NCI-H524 treated with DMSO at 0.1 percent for 48 hours (cell line): ENCODE measurements at regions not wholly inside any gene's neighbourhood (a gene's known extent, or its start where the extent isn't known, plus 50 kb on each side); places are given as distances from the start of the nearest gene placed in this dataset.

Experiments
- DNase-seq: peaks from one replicate; lab custom pipeline; 2025; lab: John Stamatoyannopoulos, UW

GRCh38 chr7:10122551-10123100 lies 851.0 kb upstream of the PHF14 start:
- DNase-seq, result no peak

GRCh38 chr7:10128748-10129147 lies 844.9 kb upstream of the PHF14 start:
- no peak for DNase-seq

DNA sequence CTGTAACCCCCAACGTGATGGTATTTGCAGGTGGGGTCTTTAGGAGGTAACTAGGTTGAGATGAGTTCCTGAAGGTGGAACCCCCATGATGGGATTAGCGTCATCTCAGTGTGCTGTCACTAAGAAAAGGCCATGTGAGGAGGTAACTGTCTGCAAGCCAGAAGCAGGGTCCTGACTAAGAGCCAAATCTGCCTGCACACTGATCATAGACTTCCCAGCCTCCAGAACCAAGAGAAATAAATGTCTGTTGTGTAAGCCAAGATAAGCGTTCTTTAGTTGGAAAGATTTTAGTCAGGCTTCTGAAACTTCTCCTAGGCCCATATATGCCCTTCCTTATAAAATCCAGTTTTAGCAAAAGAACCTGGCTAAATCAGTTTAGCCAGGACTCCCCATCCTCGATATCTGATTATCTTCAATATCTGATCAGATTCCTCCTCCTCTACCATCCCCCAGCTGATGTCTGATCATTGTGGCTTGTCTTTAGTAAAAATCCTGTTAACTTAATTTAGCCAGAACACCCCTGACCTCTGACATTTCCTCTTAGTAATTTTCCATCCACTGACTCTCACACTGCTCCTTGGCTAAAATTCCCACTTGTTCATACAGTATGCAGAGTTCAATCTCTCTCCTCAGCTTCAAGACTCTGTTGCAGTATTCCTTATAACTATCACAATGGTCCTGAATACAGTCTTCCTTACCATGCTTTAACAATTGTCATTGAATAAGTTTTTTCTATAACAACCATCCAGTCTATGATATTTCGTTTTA lies 835.4 kb upstream of the PHF14 start:
- no peak for DNase-seq

GRCh38 chr7:10146271-10146670 lies 827.4 kb upstream of the PHF14 start:
- DNase-seq, result no peak

GRCh38 chr7:10156972-10157371 lies 816.7 kb upstream of the PHF14 start:
- DNase-seq, result no peak

DNA sequence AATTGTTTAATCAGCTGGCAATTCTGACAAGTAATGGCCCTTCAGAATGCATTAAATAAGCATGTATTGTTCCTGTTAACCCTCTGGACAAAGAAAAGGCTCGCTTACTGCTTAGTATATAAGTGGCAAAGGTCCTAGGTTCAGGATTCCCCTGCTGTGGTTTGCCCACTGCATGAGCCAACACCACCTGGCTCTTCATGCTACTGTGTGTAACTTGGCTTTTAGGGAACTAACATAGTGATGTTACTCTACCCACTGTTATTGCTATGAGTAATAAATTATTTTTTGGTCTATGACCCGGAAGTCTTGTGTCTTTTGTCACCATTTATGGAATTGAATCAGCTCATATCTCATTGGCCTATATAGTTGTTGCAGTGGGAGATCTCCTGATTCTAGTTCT lies 791.7 kb upstream of the PHF14 start:
- DNase-seq, result no peak

DNA sequence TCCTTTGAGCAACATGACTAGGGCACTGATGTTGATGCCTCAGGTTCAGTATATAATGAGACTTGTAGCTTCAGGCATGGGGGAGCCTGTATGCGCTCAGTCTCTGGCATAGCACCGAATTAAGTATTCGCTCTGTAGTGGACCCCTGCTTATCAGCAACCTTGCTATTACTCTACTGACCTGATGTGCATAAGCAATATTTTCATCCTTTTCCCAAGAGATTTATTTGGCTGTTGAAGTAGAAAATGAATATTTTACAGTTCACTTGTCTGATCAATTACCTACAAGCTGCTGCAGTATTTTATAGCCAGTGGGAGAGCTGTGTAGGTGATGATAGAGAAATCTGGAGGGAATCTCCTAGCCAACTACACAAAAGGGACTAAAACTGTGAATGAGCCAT lies 781.6 kb upstream of the PHF14 start:
- DNase-seq, result no peak

GRCh38 chr7:10205696-10206095 lies 768.0 kb upstream of the PHF14 start:
- DNase-seq, result no peak

GRCh38 chr7:10210000-10210399 lies 763.7 kb upstream of the PHF14 start:
- no peak for DNase-seq

- DNase-seq, result no peak
Measured at GRCh38 chr7:10211016-10211415, 762.7 kb upstream of the PHF14 start.

GRCh38 chr7:10211861-10212260 lies 761.8 kb upstream of the PHF14 start:
- no peak for DNase-seq

GRCh38 chr7:10212649-10213048 lies 761.0 kb upstream of the PHF14 start:
- no peak for DNase-seq

DNA sequence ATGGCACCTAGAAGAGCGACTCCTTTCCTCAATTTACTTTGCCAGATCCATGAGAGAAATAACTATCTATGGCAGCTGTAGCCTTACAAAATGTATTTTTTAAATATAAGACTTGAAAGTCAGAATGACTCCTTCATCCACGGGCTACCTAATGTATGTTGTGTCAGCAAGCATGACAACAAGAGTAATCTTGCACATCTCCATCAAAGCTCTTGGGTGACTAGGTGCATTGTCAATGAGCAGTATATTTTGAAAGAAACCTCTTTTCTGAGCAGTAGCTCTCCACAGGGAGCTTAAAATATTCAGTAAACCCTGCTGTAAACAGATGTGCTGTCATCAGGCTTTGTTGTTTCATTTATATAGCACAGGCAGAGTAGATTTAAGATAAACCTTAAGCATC lies 757.2 kb upstream of the PHF14 start:
- DNase-seq, result no peak

GRCh38 chr7:10221084-10221483 lies 752.6 kb upstream of the PHF14 start:
- DNase-seq, result no peak

DNA sequence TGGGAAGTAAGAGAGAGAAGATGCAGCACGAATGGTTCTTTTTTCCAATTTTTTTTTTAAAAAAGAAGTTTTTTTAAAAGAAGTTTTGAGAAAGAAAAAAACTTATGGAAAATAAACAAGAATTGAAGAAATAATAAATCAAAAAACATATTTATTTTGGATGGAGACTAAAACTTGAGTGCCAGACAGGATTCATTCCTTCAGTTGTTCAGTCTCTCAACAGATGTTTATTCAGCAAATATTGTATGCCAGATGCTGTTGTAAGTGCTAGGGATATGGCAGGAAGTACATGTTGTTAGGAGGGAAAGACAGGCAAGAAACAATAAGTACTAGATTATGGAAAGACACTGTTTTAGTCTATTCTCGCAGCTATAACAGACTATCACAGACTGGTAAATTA lies 750.7 kb upstream of the PHF14 start:
- DNase-seq, result no peak

- no peak for DNase-seq
Measured at GRCh38 chr7:10225275-10225674, 748.4 kb upstream of the PHF14 start.

GRCh38 chr7:10237306-10237705 lies 736.4 kb upstream of the PHF14 start:
- DNase-seq, result no peak

DNA sequence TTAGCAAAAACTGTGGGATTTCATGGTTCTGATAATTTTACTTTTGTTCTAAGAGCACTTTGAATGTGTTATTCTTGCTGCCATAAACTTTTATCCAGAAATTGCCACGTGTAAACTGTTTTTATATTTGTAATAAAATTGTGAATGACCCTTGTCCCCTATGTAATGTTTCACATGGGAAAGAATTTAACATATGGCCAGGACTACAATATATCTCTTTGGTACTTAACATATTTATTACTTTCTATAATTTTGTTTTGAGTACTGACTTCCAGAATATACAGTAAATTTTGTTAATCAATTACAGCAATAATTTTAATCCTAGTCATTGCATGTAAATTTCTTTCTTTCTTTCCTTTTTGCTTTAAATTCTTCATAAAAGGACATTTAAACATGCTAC lies 735.0 kb upstream of the PHF14 start:
- DNase-seq, result no peak

DNA sequence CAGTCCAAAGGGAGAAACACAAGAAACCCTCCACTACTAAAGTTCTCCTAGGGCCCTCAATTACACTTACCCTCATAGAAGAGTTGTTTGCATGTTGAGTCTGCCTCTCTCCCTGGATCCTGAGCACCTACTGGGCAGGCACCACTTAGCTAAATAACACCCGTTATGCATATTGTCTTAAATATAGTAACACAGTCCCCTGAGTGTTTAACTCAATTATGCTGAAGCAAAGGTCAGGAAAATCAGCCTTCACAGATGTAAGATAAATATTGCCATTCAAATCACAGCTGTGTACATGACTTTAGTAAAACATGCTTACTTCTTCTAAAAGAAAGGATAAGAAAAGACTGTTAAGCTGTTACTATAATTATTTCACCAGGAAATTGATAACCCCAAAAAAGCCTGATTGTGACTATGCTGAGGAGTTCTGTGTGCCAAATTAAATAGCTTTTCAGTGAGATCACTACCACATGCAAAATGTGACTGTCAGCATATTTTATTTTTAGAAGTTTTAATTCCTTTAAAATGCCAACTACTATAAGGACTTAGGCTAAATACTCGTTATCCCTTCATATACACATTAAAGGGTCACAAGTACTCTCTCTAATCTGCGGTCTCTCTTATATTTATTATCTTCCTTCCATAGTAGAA lies 733.9 kb upstream of the PHF14 start:
- DNase-seq, result no peak

GRCh38 chr7:10245406-10245805 lies 728.3 kb upstream of the PHF14 start:
- DNase-seq, result peak; percentile 73

- no peak for DNase-seq
Measured at GRCh38 chr7:10257438-10257837, 716.2 kb upstream of the PHF14 start.

DNA sequence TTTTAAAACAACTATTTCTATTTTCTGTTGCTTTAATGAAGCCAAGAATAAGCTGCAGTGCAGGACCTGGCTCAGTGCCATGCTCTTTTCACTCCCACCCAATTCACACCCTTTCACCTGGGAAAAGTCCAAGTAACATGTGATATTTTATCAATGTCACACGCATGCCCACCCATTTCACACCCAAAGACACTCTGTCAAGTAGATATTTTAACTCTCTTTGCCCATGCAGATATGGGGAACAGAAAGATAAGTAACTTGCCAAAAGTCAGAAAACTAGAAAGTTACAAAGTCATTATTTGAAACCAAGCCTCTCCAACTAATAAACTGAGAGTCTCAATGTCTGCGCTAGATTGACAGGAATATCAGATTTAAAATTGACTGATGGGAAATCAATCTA lies 706.7 kb upstream of the PHF14 start:
- no peak for DNase-seq

DNA sequence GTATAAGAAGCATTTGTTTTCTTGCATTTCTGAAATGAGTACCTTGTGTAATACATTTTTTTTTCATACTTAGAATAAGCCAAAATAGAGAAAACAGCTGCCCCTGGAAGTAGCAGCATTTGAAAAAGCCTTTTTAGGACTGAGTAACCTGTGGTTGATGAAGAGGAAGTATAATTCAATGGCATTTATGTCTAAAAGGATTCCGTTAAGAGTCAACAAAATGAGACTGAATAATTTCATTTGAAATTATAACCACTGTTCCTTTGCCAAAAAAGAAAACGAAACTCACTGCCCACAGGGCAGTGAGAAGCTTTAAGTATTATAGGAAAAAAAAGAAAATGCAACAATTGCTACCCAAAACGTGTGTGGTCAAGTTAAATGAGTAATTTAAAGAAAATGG lies 705.6 kb upstream of the PHF14 start:
- no peak for DNase-seq

GRCh38 chr7:10282909-10283308 lies 690.8 kb upstream of the PHF14 start:
- DNase-seq, result no peak
